K562 (cell line): ENCODE measurements at regions not wholly inside any gene's neighbourhood (a gene's known extent, or its start where the extent isn't known, plus 50 kb on each side); places are given as distances from the start of the nearest gene placed in this dataset.

Source experiments
- ATAC-seq: fragments of 200-7000 bp; cut with Tn5 transposase; 3 replicates; pipeline ENCODE4 v1.9.1; 2020; ENCODE audit warnings: moderate library complexity
- BruUV-seq: library from RNA; stranded (reverse); fragments of 400-500 nt; replicated peaks from 2 replicates; lab custom pipeline; 2021; lab: Mats Ljungman, UMichigan
- CTCF ChIA-PET: fragments of 300-600 bp; formaldehyde crosslinking; extraction: SDS; loops from one replicate; lab custom pipeline; 2021; ENCODE audit warnings: low intra/inter-chr PET ratio; lab: Yijun Ruan, JAX
- POLR2A ChIA-PET: fragments of 300-600, 350-650 bp; sonication (Branson Sonifier 250); formaldehyde crosslinking; extraction: SDS; loops from one replicate; lab custom pipeline; 2021; ENCODE audit warnings: antibody characterized with exemption, inconsistent platforms; lab: Yijun Ruan, JAX
- DNase-seq, 4 experiments: peaks; one replicate each; pipeline versions ENCODE4 v3.0.0 to v3.0.0-alpha.2; 2011 to 2018; ENCODE audit warnings: low spot score in 3 of 4, mixed read lengths in 3 of 4; ENCODE audit errors: extremely low read depth in 1 of 4
- FAIRE-seq: peaks from 2 replicates; lab custom pipeline; 2011; peaks lifted over from hg19 to GRCh38; lab: Jason Lieb, UNC
- H2AFZ ChIP-seq: 2 replicates; pipeline ENCODE4 v1.6.0; 2011; ENCODE audit warnings: low read depth, low read length, control low read depth, inconsistent platforms
- H3K27ac ChIP-seq: fragments of 200-600 bp; 3 replicates; pipeline ENCODE4 v1.8.0; 2011; ENCODE audit warnings: low read depth, mild to moderate bottlenecking, control low read depth, inconsistent platforms, low read length, moderate library complexity, mixed read lengths; ENCODE audit errors: extremely low read depth
- H3K27me3 ChIP-seq, 2 experiments: fragments of 300-600 bp in 1 of 2; 2 replicates in 1 of 2; 3 replicates in 1 of 2; pipeline versions ENCODE4 v1.6.0 to v1.8.0; 2011; ENCODE audit warnings: inconsistent platforms in 2 of 2, low read length in 2 of 2, mild to moderate bottlenecking in 1 of 2, mixed read lengths in 1 of 2, moderate library complexity in 1 of 2; ENCODE audit not compliant: control insufficient read depth in 2 of 2, insufficient read depth in 2 of 2
- H3K36me3 ChIP-seq: fragments of 300-600 bp; 3 replicates; pipeline ENCODE4 v1.8.0; 2011; ENCODE audit warnings: mild to moderate bottlenecking, low read length, inconsistent platforms; ENCODE audit not compliant: control insufficient read depth, insufficient read depth
- H3K4me1 ChIP-seq, 2 experiments: fragments of 200-600 bp in 1 of 2; replicated peaks in 1 of 2; 2 replicates in 1 of 2; 3 replicates in 1 of 2; pipeline versions ENCODE4 v1.5.1 to v1.8.0; 2011; ENCODE audit warnings: inconsistent platforms in 2 of 2, low read length in 2 of 2, mild to moderate bottlenecking in 1 of 2, mixed read lengths in 1 of 2, moderate library complexity in 1 of 2; ENCODE audit not compliant: control insufficient read depth in 2 of 2, insufficient read depth in 2 of 2
- H3K4me2 ChIP-seq: 2 replicates; pipeline ENCODE4 v1.6.1; 2011; ENCODE audit warnings: low read length, control low read depth, inconsistent platforms, mixed read lengths; ENCODE audit not compliant: insufficient read depth
- H3K4me3 ChIP-seq: fragments of 200-600 bp; sonication (generic), shearing (Covaris generic); 2 replicates; pipeline ENCODE4 v1.5.1; 2016; ENCODE audit warnings: control low read depth, inconsistent platforms
- H3K79me2 ChIP-seq: fragments of 200-600 bp; 3 replicates; pipeline ENCODE4 v1.8.0; 2011; ENCODE audit warnings: low read length, inconsistent platforms; ENCODE audit not compliant: control insufficient read depth, insufficient read depth
- H3K9ac ChIP-seq, 2 experiments: 2 replicates each; pipeline versions ENCODE4 v1.6.0 to v1.6.1; 2011; ENCODE audit warnings: low read depth in 2 of 2, low read length in 2 of 2, control low read depth in 1 of 2, inconsistent platforms in 1 of 2, mild to moderate bottlenecking in 1 of 2, mixed read lengths in 1 of 2; ENCODE audit not compliant: insufficient read depth in 1 of 2
- H3K9me1 ChIP-seq: one replicate; pipeline ENCODE4 v1.6.0; 2011; ENCODE audit warnings: inconsistent platforms, mild to moderate bottlenecking, low read length, moderate library complexity; ENCODE audit not compliant: control insufficient read depth, insufficient read depth
- H3K9me3 ChIP-seq: replicated peaks from 2 replicates; pipeline ENCODE4 v1.5.1; 2011; ENCODE audit warnings: low read depth, low read length, inconsistent platforms; ENCODE audit not compliant: control insufficient read depth, insufficient read depth
- H4K20me1 ChIP-seq: replicated peaks from 2 replicates; pipeline ENCODE4 v1.6.1; 2011; ENCODE audit warnings: low read length, inconsistent platforms, mixed read lengths; ENCODE audit not compliant: control insufficient read depth, insufficient read depth
- KDM1A ChIP-seq, 2 experiments: fragments of 450-650 bp; IDR thresholded peaks; 2 replicates each; pipeline ENCODE4 v1.6.1; 2016; ENCODE audit warnings: mild to moderate bottlenecking in 2 of 2
- MITF ChIP-seq: IDR thresholded peaks from 2 replicates; pipeline ENCODE4 v1.6.1; 2014; ENCODE audit warnings: antibody characterized with exemption
- MTF1 ChIP-seq: fragments of 250-450 bp; sonication (Bioruptor Pico); IDR thresholded peaks from 2 replicates; pipeline ENCODE4 v1.9.0; 2021; ENCODE audit warnings: moderate library complexity, mild to moderate bottlenecking, inconsistent platforms, borderline replicate concordance
- ZNF197 ChIP-seq: fragments of 200-800 bp; sonication (Bioruptor generic); IDR thresholded peaks from 2 replicates; pipeline ENCODE4 v1.6.1; 2016; ENCODE audit warnings: low read depth, missing genetic modification characterization, missing compliant biosample characterization
- ZNF592 ChIP-seq: fragments of 450-650 bp; IDR thresholded peaks from 2 replicates; pipeline ENCODE4 v1.6.1; 2017; ENCODE audit warnings: antibody characterized with exemption, mild to moderate bottlenecking
- ZNF76 ChIP-seq: fragments of 250-450 bp; sonication (Bioruptor Pico); IDR thresholded peaks from 2 replicates; pipeline ENCODE4 v1.4.0; 2020; ENCODE audit warnings: mild to moderate bottlenecking, moderate library complexity, borderline replicate concordance
- in situ Hi-C: fragments of 300-500 bp; cut with MboI; formaldehyde crosslinking; loops from 4 replicates; pipeline ENCODE4 v1.15.0; 2018; ENCODE audit warnings: inconsistent platforms, mixed read lengths
- intact Hi-C: fragments of 100-400 bp; cut with micrococcal nuclease; formaldehyde crosslinking; loops from 2 replicates; pipeline ENCODE4 v1.14.2; 2022

- no peak overlapping the region for H3K4me3 ChIP-seq
- ChIA-PET CTCF (no interaction called here), POLR2A (no interaction called here)
- H3K4me1 ChIP-seq: no peaks in the 10 kb centered on the region
- no peaks in the 10 kb centered on the region for H3K79me2 ChIP-seq
- no TSS peak for BruUV-seq
- TF ChIP-seq ZNF592 (no peak), ZNF76 (CRISPR knock-in tag) (no peak), MITF (no peak), MTF1 (no peak), KDM1A (IDR thresholded peaks at IDR 0.05) (0 out of 4 replicates have a peak, but pooled peaks of 1 of the 2 experiments have one; percentile 9), ZNF197 (CRISPR knock-in tag) (no peak)
- ATAC-seq (no peak), FAIRE-seq (no peak), DNase-seq (no peak)
- no peak overlapping the region for H2AFZ ChIP-seq
- H3K27me3 ChIP-seq: no peaks in the 10 kb centered on the region
- no peak overlapping the region for H3K4me2 ChIP-seq
- H3K27ac ChIP-seq: no peak overlapping the region
- no peaks in the 10 kb centered on the region for H3K9me3 ChIP-seq
- H4K20me1 ChIP-seq: no peaks in the 10 kb centered on the region
- H3K9me1 ChIP-seq: no peaks in the 10 kb centered on the region
- H3K9ac ChIP-seq: no peak overlapping the region
- H3K36me3 ChIP-seq: no peaks in the 10 kb centered on the region
- intact Hi-C loops: no loop called here
- in situ Hi-C loops: no loop called here
Measured at GRCh38 chr4:122534776-122535175, 78.3 kb upstream of the IL2 start.
